Neural progenitor cell (in vitro differentiated cells): ENCODE measurements at regions not wholly inside any gene's neighbourhood (a gene's known extent, or its start where the extent isn't known, plus 50 kb on each side); places are given as distances from the start of the nearest gene placed in this dataset.

Experiments used
- DNase-seq: peaks from one replicate; pipeline ENCODE4 v3.0.0-alpha.2; 2016; ENCODE audit warnings: low spot score
- H2AFZ ChIP-seq: fragments of 200-600 bp; sonication (generic); replicated peaks from 2 replicates; pipeline ENCODE4 v1.6.1; 2016; ENCODE audit warnings: antibody characterized with exemption
- H3F3A ChIP-seq: fragments of 200-600 bp; sonication (generic); 2 replicates; pipeline ENCODE4 v1.6.1; 2016; ENCODE audit warnings: antibody characterized with exemption, low read depth
- H3K27ac ChIP-seq: fragments of 200-600 bp; sonication (generic); 2 replicates; pipeline ENCODE4 v1.5.1; 2016; ENCODE audit warnings: mild to moderate bottlenecking
- H3K27me3 ChIP-seq: fragments of 200-600 bp; sonication (generic); 2 replicates; pipeline ENCODE4 v1.6.1; 2016; ENCODE audit warnings: mild to moderate bottlenecking, moderate library complexity
- H3K36me3 ChIP-seq: fragments of 200-600 bp; sonication (generic); 2 replicates; pipeline ENCODE4 v1.5.1; 2016
- H3K4me1 ChIP-seq: fragments of 200-600 bp; sonication (generic); 2 replicates; pipeline ENCODE4 v1.6.1; 2016; ENCODE audit warnings: mixed run types
- H3K4me2 ChIP-seq: fragments of 200-600 bp; sonication (generic); 2 replicates; pipeline ENCODE4 v1.6.1; 2016
- H3K4me3 ChIP-seq: fragments of 200-600 bp; sonication (generic); 2 replicates; pipeline ENCODE4 v1.5.1; 2016
- H3K79me2 ChIP-seq: fragments of 200-600 bp; sonication (generic); 2 replicates; pipeline ENCODE4 v1.6.1; 2016; ENCODE audit warnings: low read depth
- H3K9ac ChIP-seq: fragments of 200-600 bp; sonication (generic); 2 replicates; pipeline ENCODE4 v1.6.1; 2016
- H3K9me3 ChIP-seq: fragments of 200-600 bp; sonication (generic); 2 replicates; pipeline ENCODE4 v1.5.1; 2016; ENCODE audit warnings: low read depth
- H4K20me1 ChIP-seq: fragments of 200-600 bp; sonication (generic); 2 replicates; pipeline ENCODE4 v1.6.1; 2016; ENCODE audit warnings: low read depth
- H3K27ac Mint-ChIP-seq: 3 replicates; pipeline ENCODE4 v1.8.0; 2021; ENCODE audit warnings: mixed read lengths
- H3K27me3 Mint-ChIP-seq: 2 replicates; pipeline ENCODE4 v1.8.0; 2022; ENCODE audit warnings: low read depth, mild to moderate bottlenecking, inconsistent platforms, moderate library complexity, mixed read lengths; ENCODE audit not compliant: insufficient read depth
- H3K36me3 Mint-ChIP-seq: 3 replicates; pipeline ENCODE4 v1.8.0; 2021; ENCODE audit warnings: mixed read lengths
- H3K4me1 Mint-ChIP-seq: 3 replicates; pipeline ENCODE4 v1.8.0; 2021; ENCODE audit warnings: mixed read lengths
- H3K4me3 Mint-ChIP-seq: 3 replicates; pipeline ENCODE4 v1.8.0; 2021; ENCODE audit warnings: mild to moderate bottlenecking, moderate library complexity, mixed read lengths
- H3K9me3 Mint-ChIP-seq: 3 replicates; pipeline ENCODE4 v1.8.0; 2020; ENCODE audit warnings: mixed read lengths
- EZH2 ChIP-seq: fragments of 200-600 bp; sonication (generic); IDR thresholded peaks from 2 replicates; pipeline ENCODE4 v1.6.1; 2017; ENCODE audit warnings: antibody characterized with exemption, mild to moderate bottlenecking, moderate library complexity
- EZH2phosphoT487 ChIP-seq: fragments of 200-600 bp; sonication (generic); IDR thresholded peaks from 2 replicates; pipeline ENCODE4 v1.6.1; 2017; ENCODE audit warnings: antibody characterized with exemption
- TF ChIP-seq, protein P1 (sequence below): fragments of 200-600 bp; sonication (generic); IDR thresholded peaks from 2 replicates; pipeline ENCODE4 v1.5.1; 2017; ENCODE audit warnings: antibody characterized with exemption, mild to moderate bottlenecking

DNA sequence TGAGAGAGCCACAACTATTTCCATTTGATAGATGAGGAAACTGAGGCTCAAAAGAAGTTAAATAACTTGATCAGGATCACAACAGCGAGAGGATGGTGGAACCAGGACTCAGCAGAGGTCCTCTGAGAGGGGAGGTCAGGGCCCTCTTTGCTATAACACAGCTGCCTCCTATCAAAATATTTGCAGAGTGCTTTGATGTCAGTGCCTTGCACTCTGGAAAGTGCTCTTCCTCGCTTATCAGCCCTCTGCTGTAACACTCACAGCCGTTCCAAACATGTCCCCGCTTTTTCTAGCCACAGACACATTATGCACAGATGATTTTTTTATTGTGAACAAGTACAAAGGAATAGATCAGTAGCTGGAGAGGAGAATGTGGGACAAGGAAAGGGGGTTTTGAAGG lies 71.8 kb upstream of the ARHGAP29 start:
- no peak overlapping the region for H3K4me2 ChIP-seq
- Mint-ChIP-seq H3K36me3 (no peaks in the 10 kb centered on the region), H3K4me3 (no peak overlapping the region), H3K27ac (no peak overlapping the region), H3K9me3 (no peaks in the 10 kb centered on the region), H3K27me3 (no peaks in the 10 kb centered on the region), H3K4me1 (no peaks in the 10 kb centered on the region)
- no peak overlapping the region for H2AFZ ChIP-seq
- H3K9ac ChIP-seq = no peak overlapping the region
- no peaks in the 10 kb centered on the region for H3K27me3 ChIP-seq
- H3K9me3 ChIP-seq = no peaks in the 10 kb centered on the region
- H3K4me1 ChIP-seq = no peaks in the 10 kb centered on the region
- no peaks in the 10 kb centered on the region for H3K79me2 ChIP-seq
- H4K20me1 ChIP-seq = no peaks in the 10 kb centered on the region
- TF ChIP-seq, protein P1, sequence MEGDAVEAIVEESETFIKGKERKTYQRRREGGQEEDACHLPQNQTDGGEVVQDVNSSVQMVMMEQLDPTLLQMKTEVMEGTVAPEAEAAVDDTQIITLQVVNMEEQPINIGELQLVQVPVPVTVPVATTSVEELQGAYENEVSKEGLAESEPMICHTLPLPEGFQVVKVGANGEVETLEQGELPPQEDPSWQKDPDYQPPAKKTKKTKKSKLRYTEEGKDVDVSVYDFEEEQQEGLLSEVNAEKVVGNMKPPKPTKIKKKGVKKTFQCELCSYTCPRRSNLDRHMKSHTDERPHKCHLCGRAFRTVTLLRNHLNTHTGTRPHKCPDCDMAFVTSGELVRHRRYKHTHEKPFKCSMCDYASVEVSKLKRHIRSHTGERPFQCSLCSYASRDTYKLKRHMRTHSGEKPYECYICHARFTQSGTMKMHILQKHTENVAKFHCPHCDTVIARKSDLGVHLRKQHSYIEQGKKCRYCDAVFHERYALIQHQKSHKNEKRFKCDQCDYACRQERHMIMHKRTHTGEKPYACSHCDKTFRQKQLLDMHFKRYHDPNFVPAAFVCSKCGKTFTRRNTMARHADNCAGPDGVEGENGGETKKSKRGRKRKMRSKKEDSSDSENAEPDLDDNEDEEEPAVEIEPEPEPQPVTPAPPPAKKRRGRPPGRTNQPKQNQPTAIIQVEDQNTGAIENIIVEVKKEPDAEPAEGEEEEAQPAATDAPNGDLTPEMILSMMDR = no peak
- TF ChIP-seq EZH2 (no peak), EZH2phosphoT487 (no peak)
- H3K4me3 ChIP-seq = no peak overlapping the region
- no peaks in the 10 kb centered on the region for H3K36me3 ChIP-seq
- H3F3A ChIP-seq = no peaks in the 10 kb centered on the region
- no peak overlapping the region for H3K27ac ChIP-seq
- no peak for DNase-seq

GRCh38 chr1:94306521-94306920 lies 69.1 kb upstream of the ARHGAP29 start:
- Mint-ChIP-seq H3K27ac (no peak overlapping the region), H3K4me1 (no peaks in the 10 kb centered on the region), H3K36me3 (no peaks in the 10 kb centered on the region), H3K27me3 (no peaks in the 10 kb centered on the region), H3K9me3 (no peaks in the 10 kb centered on the region), H3K4me3 (no peak overlapping the region)
- no peaks in the 10 kb centered on the region for H3F3A ChIP-seq
- no peaks in the 10 kb centered on the region for H3K79me2 ChIP-seq
- no peaks in the 10 kb centered on the region for H3K36me3 ChIP-seq
- no peaks in the 10 kb centered on the region for H3K4me1 ChIP-seq
- no peak overlapping the region for H3K9ac ChIP-seq
- H4K20me1 ChIP-seq = no peaks in the 10 kb centered on the region
- DNase-seq = no peak
- no peak for TF ChIP-seq EZH2
- TF ChIP-seq EZH2phosphoT487 = no peak
- TF ChIP-seq, protein P1 = no peak
- H3K27ac ChIP-seq = no peak overlapping the region
- H3K27me3 ChIP-seq = no peaks in the 10 kb centered on the region
- no peak overlapping the region for H3K4me2 ChIP-seq
- H3K9me3 ChIP-seq = no peaks in the 10 kb centered on the region
- H2AFZ ChIP-seq = no peak overlapping the region
- no peak overlapping the region for H3K4me3 ChIP-seq

DNA sequence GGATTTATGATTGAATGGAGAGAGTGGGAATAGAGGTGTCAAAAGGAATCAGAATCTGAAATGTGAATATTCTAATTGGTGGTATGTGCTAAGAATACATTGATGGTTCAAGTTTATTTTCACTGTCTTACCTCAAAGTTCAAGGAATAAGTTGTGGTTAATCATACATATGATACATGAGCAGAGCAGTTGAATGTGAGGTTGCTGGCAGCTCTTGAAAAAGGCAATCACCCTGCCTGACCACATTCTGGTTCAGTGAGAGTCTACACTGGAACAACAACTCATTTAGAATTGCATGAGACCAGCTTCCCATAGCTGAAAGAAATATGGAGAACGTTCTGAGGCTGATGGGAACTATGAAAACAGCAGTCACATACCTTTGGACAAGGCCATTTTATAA lies 68.3 kb upstream of the ARHGAP29 start:
- TF ChIP-seq, protein P1 = no peak
- no peak for TF ChIP-seq EZH2
- TF ChIP-seq EZH2phosphoT487 = no peak
- H3K27me3 ChIP-seq = no peaks in the 10 kb centered on the region
- Mint-ChIP-seq H3K4me3 (no peak overlapping the region), H3K27ac (no peak overlapping the region), H3K4me1 (peaks cover 2% of the 10 kb centered on the region), H3K9me3 (no peaks in the 10 kb centered on the region), H3K27me3 (no peaks in the 10 kb centered on the region), H3K36me3 (no peaks in the 10 kb centered on the region)
- no peak overlapping the region for H3K4me2 ChIP-seq
- H3F3A ChIP-seq = no peaks in the 10 kb centered on the region
- no peak overlapping the region for H3K27ac ChIP-seq
- no peaks in the 10 kb centered on the region for H3K36me3 ChIP-seq
- H3K4me1 ChIP-seq = no peaks in the 10 kb centered on the region
- peak overlapping the region; percentile 26 for H2AFZ ChIP-seq
- H3K9me3 ChIP-seq = no peaks in the 10 kb centered on the region
- no peaks in the 10 kb centered on the region for H3K79me2 ChIP-seq
- no peaks in the 10 kb centered on the region for H4K20me1 ChIP-seq
- no peak for DNase-seq
- no peak overlapping the region for H3K4me3 ChIP-seq
- H3K9ac ChIP-seq = no peak overlapping the region

DNA sequence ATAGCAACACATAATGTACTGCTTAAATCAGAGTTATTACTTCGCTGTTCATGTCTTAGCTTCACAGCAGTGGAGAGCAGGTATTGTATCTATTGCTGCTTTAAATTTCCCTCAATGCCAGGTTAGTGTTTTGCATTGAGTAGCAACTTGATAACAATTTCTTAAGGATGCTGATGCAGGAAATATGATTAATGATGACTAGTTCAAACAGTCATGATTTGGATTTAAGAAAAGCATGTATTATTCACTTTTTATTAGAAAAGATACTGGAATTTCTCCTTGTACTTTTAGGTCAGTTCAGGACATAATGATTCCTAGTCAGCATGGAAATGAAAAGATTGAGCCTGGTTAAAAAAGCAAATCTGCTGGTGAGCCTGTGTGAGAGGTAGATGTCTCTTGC lies 67.2 kb upstream of the ARHGAP29 start:
- no peak overlapping the region for H2AFZ ChIP-seq
- no peaks in the 10 kb centered on the region for H3K9me3 Mint-ChIP-seq
- no peaks in the 10 kb centered on the region for H3K9me3 ChIP-seq
- no peaks in the 10 kb centered on the region for H3F3A ChIP-seq
- H3K4me3 ChIP-seq = no peak overlapping the region
- H3K27ac ChIP-seq = no peak overlapping the region
- H3K27me3 Mint-ChIP-seq = no peaks in the 10 kb centered on the region
- no peaks in the 10 kb centered on the region for H3K36me3 Mint-ChIP-seq
- no peak overlapping the region for H3K9ac ChIP-seq
- no peak overlapping the region for H3K4me2 ChIP-seq
- no peaks in the 10 kb centered on the region for H3K36me3 ChIP-seq
- H3K4me1 ChIP-seq = no peaks in the 10 kb centered on the region
- H4K20me1 ChIP-seq = no peaks in the 10 kb centered on the region
- peaks cover 11% of the 10 kb centered on the region for H3K4me1 Mint-ChIP-seq
- H3K4me3 Mint-ChIP-seq = no peak overlapping the region
- H3K27me3 ChIP-seq = no peaks in the 10 kb centered on the region
- no peak overlapping the region for H3K27ac Mint-ChIP-seq
- TF ChIP-seq EZH2 (no peak), EZH2phosphoT487 (no peak)
- TF ChIP-seq, protein P1 = no peak
- H3K79me2 ChIP-seq = no peaks in the 10 kb centered on the region
- no peak for DNase-seq
